ENCODE measurements at regions not wholly inside any gene's neighbourhood (a gene's known extent, or its start where the extent isn't known, plus 50 kb on each side); places are given as distances from the start of the nearest gene placed in this dataset.
"Not testable (repeated sequence)": the region's sequence is repeated elsewhere in the genome, so short reads cannot be mapped to it uniquely, and the experiment has no call there.

- not testable (repeated sequence) for DNase-seq
These were observed 140.3 kb downstream of the RTP5 start for GRCh38 chr2:242009846-242010245.

GRCh38 chr2:242010252-242011166 is 141.0 kb downstream of the RTP5 start:
- not testable (repeated sequence) for DNase-seq

GRCh38 chr2:242011167-242011513 is 141.6 kb downstream of the RTP5 start:
- no peak for DNase-seq

GRCh38 chr2:242011516-242011915 is 142.0 kb downstream of the RTP5 start:
- no peak for DNase-seq

- DNase-seq = no peak
These were observed 142.6 kb downstream of the RTP5 start for GRCh38 chr2:242011991-242012764.

- no peak for DNase-seq
These were observed 143.6 kb downstream of the RTP5 start for GRCh38 chr2:242012956-242013764.

GRCh38 chr2:242013771-242014170 is 144.2 kb downstream of the RTP5 start:
- DNase-seq = no peak

- no peak for DNase-seq
These were observed 145.9 kb downstream of the RTP5 start for GRCh38 chr2:242015108-242016065.

- DNase-seq = no peak
These were observed 147.6 kb downstream of the RTP5 start for GRCh38 chr2:242017086-242017485.

GRCh38 chr2:242018416-242018815 is 148.9 kb downstream of the RTP5 start:
- not testable (repeated sequence) for DNase-seq

GRCh38 chr2:242019344-242019743 is 149.8 kb downstream of the RTP5 start:
- no peak for DNase-seq

- DNase-seq = no peak
These were observed 150.9 kb downstream of the RTP5 start for GRCh38 chr2:242020196-242021004.

- no peak for DNase-seq
These were observed 153.2 kb downstream of the RTP5 start for GRCh38 chr2:242022550-242023290.

- no peak for DNase-seq
These were observed 155.3 kb downstream of the RTP5 start for GRCh38 chr2:242024751-242025355.

- no peak for DNase-seq
These were observed 158.3 kb downstream of the RTP5 start for GRCh38 chr2:242027676-242028450.

GRCh38 chr2:242029422-242030225 is 160.1 kb downstream of the RTP5 start:
- DNase-seq = no peak

GRCh38 chr2:242030226-242030575 is 160.7 kb downstream of the RTP5 start:
- DNase-seq = no peak

GRCh38 chr2:242030858-242031257 is 161.3 kb downstream of the RTP5 start:
- DNase-seq = no peak

All from T1000 (cell line).